ENCODE measurements at regions not wholly inside any gene's neighbourhood (a gene's known extent, or its start where the extent isn't known, plus 50 kb on each side); places are given as distances from the start of the nearest gene placed in this dataset.

DNA sequence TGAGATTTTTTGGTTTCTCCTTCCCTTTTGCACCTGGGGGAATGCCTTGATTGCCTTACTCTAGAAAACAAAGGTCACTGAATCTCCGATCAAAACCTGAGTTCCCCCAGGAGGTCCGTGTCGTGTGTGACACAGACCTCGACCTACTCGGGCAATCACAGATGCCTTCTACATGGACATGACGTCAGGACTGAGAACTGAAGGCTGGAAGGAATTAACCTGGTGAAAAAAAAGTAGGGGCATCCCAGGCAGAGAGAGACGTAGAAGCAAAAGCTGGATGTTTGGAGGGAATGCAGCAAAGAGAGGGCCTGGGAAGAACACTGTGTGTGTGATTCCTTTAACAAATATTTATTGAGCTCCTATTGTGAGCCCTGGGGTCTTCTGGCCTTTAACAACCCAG, 178.0 kb downstream of the PRDM2 start:
- no peak for DNase-seq (ENCODE audit: extremely low spot score, unreplicated experiment)
- Mint-ChIP-seq H3K27ac (no peak overlapping the region), H3K9me3 (peaks cover 4% of the 10 kb centered on the region), H3K36me3 (no peaks in the 10 kb centered on the region), H3K4me1 (ENCODE audit: unreplicated experiment) (peaks cover 5% of the 10 kb centered on the region), H3K4me3 (no peak overlapping the region), H3K27me3 (peaks cover 11% of the 10 kb centered on the region)
- TF ChIP-seq, protein P1, sequence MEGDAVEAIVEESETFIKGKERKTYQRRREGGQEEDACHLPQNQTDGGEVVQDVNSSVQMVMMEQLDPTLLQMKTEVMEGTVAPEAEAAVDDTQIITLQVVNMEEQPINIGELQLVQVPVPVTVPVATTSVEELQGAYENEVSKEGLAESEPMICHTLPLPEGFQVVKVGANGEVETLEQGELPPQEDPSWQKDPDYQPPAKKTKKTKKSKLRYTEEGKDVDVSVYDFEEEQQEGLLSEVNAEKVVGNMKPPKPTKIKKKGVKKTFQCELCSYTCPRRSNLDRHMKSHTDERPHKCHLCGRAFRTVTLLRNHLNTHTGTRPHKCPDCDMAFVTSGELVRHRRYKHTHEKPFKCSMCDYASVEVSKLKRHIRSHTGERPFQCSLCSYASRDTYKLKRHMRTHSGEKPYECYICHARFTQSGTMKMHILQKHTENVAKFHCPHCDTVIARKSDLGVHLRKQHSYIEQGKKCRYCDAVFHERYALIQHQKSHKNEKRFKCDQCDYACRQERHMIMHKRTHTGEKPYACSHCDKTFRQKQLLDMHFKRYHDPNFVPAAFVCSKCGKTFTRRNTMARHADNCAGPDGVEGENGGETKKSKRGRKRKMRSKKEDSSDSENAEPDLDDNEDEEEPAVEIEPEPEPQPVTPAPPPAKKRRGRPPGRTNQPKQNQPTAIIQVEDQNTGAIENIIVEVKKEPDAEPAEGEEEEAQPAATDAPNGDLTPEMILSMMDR (conservative IDR thresholded peaks at IDR 0.05) = no peak

DNA sequence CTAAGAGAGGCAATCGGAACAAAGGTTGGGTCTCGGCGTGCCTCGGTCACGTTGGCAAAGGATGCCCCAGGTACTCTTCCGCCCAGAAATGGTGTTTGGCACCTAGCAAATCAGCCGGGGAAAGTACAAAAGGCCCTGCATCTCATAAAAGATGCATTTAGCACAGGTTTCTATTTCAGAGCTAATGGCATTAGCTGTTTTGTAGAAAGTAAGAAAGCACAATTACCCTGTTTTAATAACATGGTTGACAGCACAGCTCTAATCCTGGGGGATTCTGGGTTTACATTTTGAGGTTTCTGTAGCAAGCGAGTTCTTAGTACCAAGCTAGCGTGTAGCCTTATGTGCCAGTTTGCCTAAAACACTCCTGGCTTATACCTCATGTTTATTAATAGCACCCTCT, 178.5 kb downstream of the PRDM2 start:
- no peak overlapping the region for H3K4me3 Mint-ChIP-seq
- TF ChIP-seq, protein P1 (conservative IDR thresholded peaks at IDR 0.05) = no peak
- no peaks in the 10 kb centered on the region for H3K36me3 Mint-ChIP-seq
- H3K27me3 Mint-ChIP-seq = peaks cover 15% of the 10 kb centered on the region
- peaks cover 5% of the 10 kb centered on the region for H3K4me1 Mint-ChIP-seq (ENCODE audit: unreplicated experiment)
- no peak overlapping the region for H3K27ac Mint-ChIP-seq
- H3K9me3 Mint-ChIP-seq = peaks cover 4% of the 10 kb centered on the region
- no peak for DNase-seq (ENCODE audit: extremely low spot score, unreplicated experiment)

DNA sequence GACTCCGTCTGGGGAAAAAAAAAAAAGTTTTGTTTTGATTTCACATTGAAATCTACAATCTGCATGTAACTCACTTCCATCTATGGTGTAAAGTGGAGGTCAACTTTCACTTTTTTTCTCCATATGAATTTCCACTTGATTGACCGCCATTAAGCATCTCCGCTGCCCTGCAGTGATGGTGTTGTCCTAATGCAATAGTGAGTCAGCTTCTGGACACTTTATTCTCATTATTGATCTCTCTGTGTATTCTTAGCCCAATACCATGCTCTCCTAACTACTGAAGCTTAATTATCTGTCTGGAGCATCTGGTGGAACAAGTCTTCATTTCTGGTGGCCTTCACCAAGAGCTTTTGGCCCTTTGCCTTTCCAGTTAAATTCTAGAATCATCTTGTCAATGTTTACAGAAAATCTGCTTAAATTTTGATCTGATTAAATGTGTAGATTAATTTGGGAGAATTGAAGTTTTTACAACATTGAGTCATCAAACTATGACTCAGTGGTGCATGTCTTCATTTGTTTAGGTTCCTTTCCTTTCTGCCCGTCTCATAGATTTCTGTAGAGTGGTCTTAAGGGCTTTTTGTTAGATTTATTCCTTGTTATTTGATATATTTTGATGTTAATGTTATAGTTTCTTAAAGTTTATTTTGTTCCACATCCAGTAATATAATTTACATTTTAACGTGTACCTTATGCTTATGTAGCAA, 181.5 kb downstream of the PRDM2 start:
- Mint-ChIP-seq H3K4me3 (no peak overlapping the region), H3K36me3 (no peaks in the 10 kb centered on the region), H3K4me1 (ENCODE audit: unreplicated experiment) (peaks cover 5% of the 10 kb centered on the region), H3K27me3 (peaks cover 34% of the 10 kb centered on the region), H3K27ac (no peak overlapping the region), H3K9me3 (no peaks in the 10 kb centered on the region)
- DNase-seq (ENCODE audit: extremely low spot score, unreplicated experiment) = no peak
- TF ChIP-seq, protein P1 (conservative IDR thresholded peaks at IDR 0.05) = no peak

DNA sequence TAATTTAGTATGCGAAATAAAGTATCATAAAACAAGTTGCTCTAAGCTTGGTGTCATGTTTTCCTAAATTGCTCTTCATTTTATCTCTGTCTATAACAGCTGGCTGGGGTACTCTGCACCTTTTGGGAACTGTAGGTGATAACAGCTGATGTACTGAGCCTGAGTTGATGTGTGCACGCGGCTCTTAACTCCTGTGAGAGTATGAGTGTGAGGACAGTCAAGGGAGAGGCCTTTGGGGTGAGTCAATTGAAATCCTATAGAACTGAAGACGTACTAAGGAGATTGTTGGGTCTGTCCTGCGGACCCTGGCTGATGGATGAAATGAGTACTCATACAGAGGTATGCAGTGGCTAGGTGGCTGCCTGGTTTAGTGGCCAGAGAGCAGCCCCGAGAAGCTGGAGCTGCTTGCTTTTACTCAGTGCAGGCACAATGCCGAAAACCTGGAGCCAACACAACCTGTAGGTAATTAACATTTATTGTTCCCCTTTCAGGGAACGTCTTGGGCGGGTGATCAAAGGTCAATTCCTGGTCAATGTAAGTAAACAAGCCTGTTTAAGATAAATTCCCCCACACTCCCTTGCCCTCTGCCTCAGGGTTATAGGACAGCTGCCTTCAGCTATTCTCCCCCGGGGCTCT, 188.5 kb downstream of the PRDM2 start:
- no peak overlapping the region for H3K27ac Mint-ChIP-seq
- TF ChIP-seq, protein P1 (conservative IDR thresholded peaks at IDR 0.05) = no peak

DNA sequence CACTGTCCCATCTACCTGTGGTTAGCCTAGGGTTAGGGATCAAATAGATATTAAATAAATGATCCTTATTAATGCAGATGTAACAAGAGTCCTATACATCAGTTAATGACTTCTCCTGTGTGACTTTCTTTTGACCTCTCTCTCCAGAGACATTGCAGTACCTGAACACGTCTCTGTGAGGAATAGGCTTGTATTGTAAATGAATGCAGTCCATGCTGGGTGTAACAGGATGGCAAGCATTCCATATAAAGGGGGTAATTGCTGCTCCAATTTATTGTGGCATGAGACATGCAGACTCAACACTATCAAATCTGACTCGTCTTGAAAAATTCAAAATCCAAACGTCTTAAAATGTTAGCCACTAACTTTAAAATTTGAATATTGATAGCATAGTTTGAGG, 189.5 kb downstream of the PRDM2 start:
- Mint-ChIP-seq H3K36me3 (peaks cover 4% of the 10 kb centered on the region), H3K27ac (no peak overlapping the region), H3K9me3 (peaks cover 4% of the 10 kb centered on the region)

More for the DNA sequence above, 188.5 kb downstream of the PRDM2 start:
- DNase-seq (ENCODE audit: extremely low spot score, unreplicated experiment) = no peak
- peaks cover 8% of the 10 kb centered on the region for H3K4me1 Mint-ChIP-seq (ENCODE audit: unreplicated experiment)
- H3K9me3 Mint-ChIP-seq = peaks cover 4% of the 10 kb centered on the region
- H3K36me3 Mint-ChIP-seq = peaks cover 4% of the 10 kb centered on the region
- peaks cover 23% of the 10 kb centered on the region for H3K27me3 Mint-ChIP-seq
- no peak overlapping the region for H3K4me3 Mint-ChIP-seq

More for the DNA sequence above, 189.5 kb downstream of the PRDM2 start:
- Mint-ChIP-seq H3K4me3 (no peak overlapping the region), H3K4me1 (ENCODE audit: unreplicated experiment) (peaks cover 10% of the 10 kb centered on the region), H3K27me3 (peaks cover 26% of the 10 kb centered on the region)
- DNase-seq (ENCODE audit: extremely low spot score, unreplicated experiment) = no peak
- TF ChIP-seq, protein P1 (conservative IDR thresholded peaks at IDR 0.05) = no peak

All from type B pancreatic cell (in vitro differentiated cells).